H7 (cell line): ENCODE measurements at regions not wholly inside any gene's neighbourhood (a gene's known extent, or its start where the extent isn't known, plus 50 kb on each side); places are given as distances from the start of the nearest gene placed in this dataset.

Source experiments
- DNase-seq: peaks from one replicate; pipeline ENCODE4 v3.0.0; 2012
- H3K27me3 ChIP-seq: 2 replicates; pipeline ENCODE4 v1.6.0; 2011; ENCODE audit warnings: mild to moderate bottlenecking, low read length; ENCODE audit not compliant: control insufficient read depth, insufficient read depth
- H3K36me3 ChIP-seq: replicated peaks from 2 replicates; pipeline ENCODE4 v1.5.1; 2011; ENCODE audit warnings: low read length; ENCODE audit not compliant: control insufficient read depth, insufficient read depth
- H3K4me3 ChIP-seq: 2 replicates; pipeline ENCODE4 v1.5.1; 2011; ENCODE audit warnings: low read depth, mild to moderate bottlenecking, control low read depth, low read length, moderate library complexity; ENCODE audit not compliant: insufficient read depth

GRCh38 chr3:182690172-182690571 lies 103.1 kb upstream of the ATP11B start:
- Histone ChIP-seq H3K4me3 (no peak overlapping the region), H3K27me3 (no peaks in the 10 kb centered on the region), H3K36me3 (no peaks in the 10 kb centered on the region)
- no peak for DNase-seq

- Histone ChIP-seq H3K36me3 (no peaks in the 10 kb centered on the region), H3K27me3 (no peaks in the 10 kb centered on the region), H3K4me3 (no peak overlapping the region)
- DNase-seq = no peak
These were observed 101.3 kb upstream of the ATP11B start for GRCh38 chr3:182692021-182692420.

GRCh38 chr3:182692695-182693094 lies 100.6 kb upstream of the ATP11B start:
- H3K27me3 ChIP-seq = no peaks in the 10 kb centered on the region
- H3K36me3 ChIP-seq = no peaks in the 10 kb centered on the region
- DNase-seq = no peak
- H3K4me3 ChIP-seq = no peak overlapping the region

DNA sequence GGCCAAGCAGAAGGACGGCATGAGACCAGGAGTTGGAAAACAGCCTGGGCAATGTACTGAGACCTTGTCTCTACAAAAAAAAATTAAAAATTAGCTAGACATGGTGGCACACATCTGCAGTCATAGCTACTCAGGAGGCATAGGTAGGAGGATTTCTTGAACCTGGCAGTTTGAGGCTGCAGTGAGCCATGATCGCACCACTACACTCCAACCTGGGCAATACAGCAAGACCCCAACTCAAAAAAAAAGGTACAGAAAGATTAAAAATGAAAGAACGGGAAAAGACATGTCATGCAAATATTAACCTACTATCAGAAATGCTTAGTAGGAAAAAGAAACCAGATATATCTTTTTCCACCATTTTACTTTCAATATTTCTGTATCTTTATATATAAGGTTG lies 99.6 kb upstream of the ATP11B start:
- no peaks in the 10 kb centered on the region for H3K36me3 ChIP-seq
- no peak for DNase-seq
- no peaks in the 10 kb centered on the region for H3K27me3 ChIP-seq
- no peak overlapping the region for H3K4me3 ChIP-seq

GRCh38 chr3:182696916-182697315 lies 96.4 kb upstream of the ATP11B start:
- DNase-seq = no peak
- H3K4me3 ChIP-seq = no peak overlapping the region
- no peaks in the 10 kb centered on the region for H3K27me3 ChIP-seq
- H3K36me3 ChIP-seq = no peaks in the 10 kb centered on the region

GRCh38 chr3:182697345-182697919 lies 95.9 kb upstream of the ATP11B start:
- Histone ChIP-seq H3K27me3 (no peaks in the 10 kb centered on the region), H3K4me3 (no peak overlapping the region), H3K36me3 (no peaks in the 10 kb centered on the region)
- DNase-seq = no peak

- Histone ChIP-seq H3K36me3 (no peaks in the 10 kb centered on the region), H3K27me3 (no peaks in the 10 kb centered on the region), H3K4me3 (no peak overlapping the region)
- DNase-seq = no peak
These were observed 95.2 kb upstream of the ATP11B start for GRCh38 chr3:182698078-182698477.

DNA sequence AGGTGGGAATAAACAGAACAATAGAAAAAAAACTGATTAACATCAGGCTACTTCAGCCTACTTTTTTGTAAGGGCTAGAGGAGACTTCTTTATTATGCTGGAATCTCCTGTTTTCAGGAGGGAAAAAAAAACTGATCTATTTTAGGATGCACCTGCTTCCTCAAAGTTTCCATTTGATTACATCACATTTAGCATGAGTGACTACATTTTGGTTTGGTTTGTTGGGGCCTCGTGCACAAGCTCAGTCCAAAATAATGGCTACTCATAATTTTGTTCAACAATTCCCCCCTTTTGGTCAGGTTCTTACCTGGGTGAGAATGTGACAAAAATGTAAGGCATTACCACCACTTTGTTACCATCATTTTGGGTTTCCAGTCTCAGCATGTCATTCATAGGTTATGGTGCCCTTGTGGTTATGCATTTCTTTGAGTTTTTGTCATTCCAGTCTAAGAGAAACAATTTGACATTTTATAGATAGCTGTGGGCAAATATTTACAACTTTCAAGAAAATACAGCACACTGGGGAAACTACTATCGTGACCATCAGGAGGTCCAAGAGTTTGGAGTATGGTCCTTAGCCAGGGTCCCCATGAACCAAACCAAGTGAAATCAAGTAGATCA lies 93.6 kb upstream of the ATP11B start:
- Histone ChIP-seq H3K36me3 (no peaks in the 10 kb centered on the region), H3K4me3 (no peak overlapping the region), H3K27me3 (no peaks in the 10 kb centered on the region)
- no peak for DNase-seq

DNA sequence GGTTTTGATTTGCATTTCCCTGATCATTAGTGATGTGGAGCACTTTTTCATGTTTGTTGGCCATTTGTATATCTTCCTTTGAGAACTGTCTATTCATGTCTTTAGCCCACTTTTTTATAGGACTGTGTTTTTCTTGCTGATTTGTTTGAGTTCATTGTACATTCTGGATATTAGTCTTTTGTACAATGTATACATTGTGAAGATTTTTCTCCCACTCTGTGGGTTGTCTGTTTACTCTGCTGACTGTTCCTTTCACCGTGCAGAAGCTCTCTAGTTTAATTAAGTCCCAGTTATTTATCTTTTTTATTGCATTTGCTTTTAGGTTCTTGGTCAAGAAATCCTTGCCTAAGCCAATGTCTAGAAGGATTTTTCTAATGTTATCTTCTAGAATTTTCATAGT lies 91.1 kb upstream of the ATP11B start:
- Histone ChIP-seq H3K36me3 (no peaks in the 10 kb centered on the region), H3K4me3 (no peak overlapping the region), H3K27me3 (no peaks in the 10 kb centered on the region)
- DNase-seq = no peak

GRCh38 chr3:182703233-182703632 lies 90.1 kb upstream of the ATP11B start:
- H3K4me3 ChIP-seq = no peak overlapping the region

GRCh38 chr3:182704926-182705325 lies 88.4 kb upstream of the ATP11B start:
- H3K27me3 ChIP-seq = no peaks in the 10 kb centered on the region
- H3K36me3 ChIP-seq = no peaks in the 10 kb centered on the region
- DNase-seq = peak; percentile 41
- no peak overlapping the region for H3K4me3 ChIP-seq

More at GRCh38 chr3:182703233-182703632, 90.1 kb upstream of the ATP11B start:
- no peaks in the 10 kb centered on the region for H3K27me3 ChIP-seq
- DNase-seq = no peak
- H3K36me3 ChIP-seq = no peaks in the 10 kb centered on the region

- H3K4me3 ChIP-seq = no peak overlapping the region
- no peak for DNase-seq
- H3K27me3 ChIP-seq = no peaks in the 10 kb centered on the region
- H3K36me3 ChIP-seq = no peaks in the 10 kb centered on the region
These were observed 84.5 kb upstream of the ATP11B start for GRCh38 chr3:182708810-182709209.

DNA sequence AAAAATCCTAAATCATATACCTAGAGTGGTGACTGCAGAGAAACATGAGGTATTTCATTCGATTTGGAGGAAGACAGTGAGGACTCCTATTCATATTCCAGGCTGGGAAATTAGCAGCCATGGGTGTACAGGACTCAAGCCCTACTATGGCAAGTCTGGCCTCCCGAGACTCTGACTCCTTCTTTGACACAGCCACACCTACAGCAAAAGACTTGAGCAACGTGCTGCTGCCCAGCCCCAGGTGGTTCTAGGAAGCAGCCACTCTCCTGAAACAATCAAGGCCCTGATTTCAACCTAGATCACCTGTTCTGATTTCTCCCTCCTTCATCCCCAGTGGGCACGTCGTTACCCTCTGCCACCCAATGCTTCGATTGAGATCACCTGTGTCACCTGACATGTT lies 84.0 kb upstream of the ATP11B start:
- no peak for DNase-seq
- Histone ChIP-seq H3K27me3 (no peaks in the 10 kb centered on the region), H3K36me3 (no peaks in the 10 kb centered on the region), H3K4me3 (no peak overlapping the region)

DNA sequence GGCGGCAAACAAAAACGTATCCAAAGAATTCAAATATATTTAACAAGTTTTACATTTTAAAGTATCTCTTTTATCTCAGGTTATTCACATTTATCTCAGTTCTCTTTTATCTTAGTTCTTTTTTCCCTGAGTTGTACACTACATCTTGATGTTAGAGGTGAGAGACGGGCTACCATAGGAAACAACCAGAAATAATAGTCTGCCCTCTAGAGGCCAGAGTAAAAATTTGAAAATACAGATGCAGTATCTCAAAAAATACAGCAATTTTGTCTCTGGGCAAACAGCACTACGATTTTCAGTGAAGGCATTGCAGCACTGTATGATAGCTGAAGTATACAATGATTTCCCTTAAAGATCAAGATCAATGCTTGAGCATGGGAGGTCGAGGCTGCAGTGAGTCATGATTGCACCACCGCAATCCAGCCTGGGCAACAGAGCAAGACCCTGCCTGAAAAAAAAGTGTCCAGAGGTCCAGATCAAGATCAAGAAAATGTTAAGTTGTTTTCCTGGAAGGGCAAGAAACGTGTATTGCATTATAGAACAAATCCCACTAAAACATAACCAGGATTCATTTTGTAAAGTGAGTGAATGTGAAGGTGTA lies 82.6 kb upstream of the ATP11B start:
- H3K27me3 ChIP-seq = no peaks in the 10 kb centered on the region
- H3K4me3 ChIP-seq = no peak overlapping the region
- DNase-seq = no peak
- H3K36me3 ChIP-seq = no peaks in the 10 kb centered on the region

- no peak for DNase-seq
- no peak overlapping the region for H3K4me3 ChIP-seq
These were observed 82.0 kb upstream of the ATP11B start for GRCh38 chr3:182711261-182711683.

More at GRCh38 chr3:182711261-182711683, 82.0 kb upstream of the ATP11B start:
- H3K36me3 ChIP-seq = no peaks in the 10 kb centered on the region
- no peaks in the 10 kb centered on the region for H3K27me3 ChIP-seq
